Naive thymus-derived CD4-positive, alpha-beta T cell (primary cell): ENCODE measurements at regions not wholly inside any gene's neighbourhood (a gene's known extent, or its start where the extent isn't known, plus 50 kb on each side); places are given as distances from the start of the nearest gene placed in this dataset.

ENCODE experiments used
- ATAC-seq: fragments of 150-1000 bp; cut with Tn5 transposase; 2 replicates; pipeline ENCODE4 v1.10.0; 2021; ENCODE audit warnings: mild to moderate bottlenecking, moderate library complexity
- CTCF ChIA-PET: fragments of 350-600 bp; sonication (Branson Sonifier 250); formaldehyde crosslinking; loops from one replicate; lab custom pipeline; 2021; ENCODE audit warnings: antibody characterized with exemption; lab: Charles Lee
- POLR2A ChIA-PET: fragments of 350-600 bp; sonication (Branson Sonifier 250); formaldehyde crosslinking; loops from one replicate; lab custom pipeline; 2021; ENCODE audit warnings: antibody characterized with exemption, inconsistent platforms; lab: Charles Lee
- DNase-seq, 9 donors: peaks; one replicate each; pipeline versions ENCODE4 v3.0.0 to v3.0.0-alpha.2; 2020 to 2022; ENCODE audit warnings: mixed read lengths in 1 of 9
- H3K27ac ChIP-seq: one replicate; pipeline ENCODE4 v1.7.0; 2013; ENCODE audit warnings: mild to moderate bottlenecking, low read depth, low read length, moderate library complexity
- H3K27me3 ChIP-seq, 2 donors: one replicate each; pipeline ENCODE4 v1.7.0; 2013; ENCODE audit warnings: low read length in 2 of 2, mild to moderate bottlenecking in 2 of 2, moderate library complexity in 2 of 2; ENCODE audit not compliant: control insufficient read depth in 2 of 2, insufficient read depth in 2 of 2
- H3K36me3 ChIP-seq, 3 experiments: 1 replicate in 2 of 3; 2 replicates in 1 of 3; pipeline ENCODE4 v1.7.0; 2013; ENCODE audit warnings: low read length in 3 of 3, mild to moderate bottlenecking in 3 of 3, moderate library complexity in 1 of 3; ENCODE audit not compliant: insufficient read depth in 3 of 3, control insufficient read depth in 2 of 3
- H3K4me1 ChIP-seq, 2 donors: one replicate each; pipeline ENCODE4 v1.7.0; 2013; ENCODE audit warnings: low read length in 2 of 2, mild to moderate bottlenecking in 2 of 2, moderate library complexity in 1 of 2; ENCODE audit not compliant: control insufficient read depth in 2 of 2, insufficient read depth in 2 of 2
- H3K4me3 ChIP-seq: 2 replicates; pipeline ENCODE4 v1.7.0; 2013; ENCODE audit warnings: mild to moderate bottlenecking, low read length
- H3K9me3 ChIP-seq, 3 experiments: 1 replicate in 2 of 3; 2 replicates in 1 of 3; pipeline ENCODE4 v1.7.0; 2013; ENCODE audit warnings: low read length in 3 of 3; ENCODE audit not compliant: control insufficient read depth in 2 of 3
- H3K27ac Mint-ChIP-seq, 9 donors: one replicate each; pipeline ENCODE4 v1.8.0; 2020 to 2022; ENCODE audit warnings: mixed read lengths in 9 of 9, mild to moderate bottlenecking in 8 of 9, moderate library complexity in 5 of 9, inconsistent platforms in 2 of 9
- H3K27me3 Mint-ChIP-seq, 5 donors: one replicate each; pipeline ENCODE4 v1.8.0; 2021 to 2022; ENCODE audit warnings: mixed read lengths in 5 of 5, mild to moderate bottlenecking in 1 of 5
- H3K36me3 Mint-ChIP-seq, 5 donors: one replicate each; pipeline ENCODE4 v1.8.0; 2020 to 2022; ENCODE audit warnings: mixed read lengths in 5 of 5, mild to moderate bottlenecking in 3 of 5, inconsistent platforms in 1 of 5
- H3K4me1 Mint-ChIP-seq, 7 donors: one replicate each; pipeline ENCODE4 v1.8.0; 2020 to 2022; ENCODE audit warnings: mixed read lengths in 7 of 7, mild to moderate bottlenecking in 3 of 7, inconsistent platforms in 1 of 7
- H3K4me3 Mint-ChIP-seq, 10 donors: one replicate each; pipeline ENCODE4 v1.8.0; 2020 to 2022; ENCODE audit warnings: mild to moderate bottlenecking in 10 of 10, mixed read lengths in 10 of 10, moderate library complexity in 6 of 10, inconsistent platforms in 2 of 10
- H3K9me3 Mint-ChIP-seq, 11 donors: one replicate each; pipeline ENCODE4 v1.8.0; 2020 to 2022; ENCODE audit warnings: mixed read lengths in 11 of 11, mild to moderate bottlenecking in 4 of 11, inconsistent platforms in 1 of 11, moderate library complexity in 1 of 11
- intact Hi-C, 2 donors: fragments of 100-400 bp; cut with micrococcal nuclease; formaldehyde crosslinking; loops; one replicate each; pipeline ENCODE4 v1.15.1; 2023

GRCh38 chr3:54028372-54028771 is 94.0 kb upstream of the CACNA2D3 start:
- Histone ChIP-seq H3K27ac (no peak overlapping the region), H3K27me3 (no peaks in the 10 kb centered on the region), H3K36me3 (no peaks in the 10 kb centered on the region), H3K9me3 (no peaks in the 10 kb centered on the region), H3K4me1 (no peaks in the 10 kb centered on the region), H3K4me3 (no peak overlapping the region)
- DNase-seq (no peak), ATAC-seq (no peak)
- intact Hi-C loops: no loop called here
- Mint-ChIP-seq H3K4me3 (no peak overlapping the region), H3K4me1 (no peaks in the 10 kb centered on the region), H3K9me3 (peaks cover 0 to 4% (median 0%) of the 10 kb centered on the region in 11 donors), H3K36me3 (no peaks in the 10 kb centered on the region), H3K27me3 (peaks cover 0 to 15% (median 0%) of the 10 kb centered on the region in 5 donors), H3K27ac (no peak overlapping the region)
- CTCF ChIA-PET: no interaction called here
- POLR2A ChIA-PET: no interaction called here

GRCh38 chr3:54026543-54026942 is 95.8 kb upstream of the CACNA2D3 start:
- no peak overlapping the region for H3K4me3 Mint-ChIP-seq
- ChIA-PET POLR2A (no interaction called here), CTCF (no interaction called here)
- ATAC-seq (no peak), DNase-seq (no peak)
- no peaks in the 10 kb centered on the region for H3K36me3 ChIP-seq
- no peak overlapping the region for H3K27ac ChIP-seq
- peaks cover 0 to 5% (median 0%) of the 10 kb centered on the region in 11 donors for H3K9me3 Mint-ChIP-seq
- H3K4me3 ChIP-seq: no peak overlapping the region
- H3K4me1 Mint-ChIP-seq: no peaks in the 10 kb centered on the region
- H3K4me1 ChIP-seq: no peaks in the 10 kb centered on the region
- H3K27me3 Mint-ChIP-seq: peaks cover 0 to 15% (median 4%) of the 10 kb centered on the region in 5 donors
- no peaks in the 10 kb centered on the region for H3K36me3 Mint-ChIP-seq
- H3K27me3 ChIP-seq: no peaks in the 10 kb centered on the region
- intact Hi-C loops: no loop called here
- H3K27ac Mint-ChIP-seq: no peak overlapping the region
- H3K9me3 ChIP-seq: no peaks in the 10 kb centered on the region

- H3K36me3 Mint-ChIP-seq: no peaks in the 10 kb centered on the region
- CTCF ChIA-PET: no interaction called here
- Histone ChIP-seq H3K4me1 (no peaks in the 10 kb centered on the region), H3K36me3 (no peaks in the 10 kb centered on the region), H3K9me3 (peaks cover 0 to 7% (median 0%) of the 10 kb centered on the region in 3 experiments), H3K27me3 (no peaks in the 10 kb centered on the region), H3K27ac (no peak overlapping the region), H3K4me3 (no peak overlapping the region)
- POLR2A ChIA-PET: no interaction called here
- H3K4me1 Mint-ChIP-seq: no peaks in the 10 kb centered on the region
- peaks cover 0 to 11% (median 4%) of the 10 kb centered on the region in 5 donors for H3K27me3 Mint-ChIP-seq
- H3K27ac Mint-ChIP-seq: no peak overlapping the region
- DNase-seq: no peak
- H3K4me3 Mint-ChIP-seq: no peak overlapping the region
- intact Hi-C loops: no loop called here
- ATAC-seq: no peak
- peaks cover 0 to 31% (median 7%) of the 10 kb centered on the region in 11 donors for H3K9me3 Mint-ChIP-seq
These were observed 101.3 kb upstream of the CACNA2D3 start for GRCh38 chr3:54021071-54021470.

- ChIA-PET POLR2A (no interaction called here), CTCF (no interaction called here)
- Mint-ChIP-seq H3K9me3 (peaks cover 0 to 31% (median 7%) of the 10 kb centered on the region in 11 donors), H3K4me3 (no peak overlapping the region), H3K27ac (no peak overlapping the region), H3K36me3 (no peaks in the 10 kb centered on the region), H3K27me3 (peaks cover 0 to 10% (median 6%) of the 10 kb centered on the region in 5 donors), H3K4me1 (no peaks in the 10 kb centered on the region)
- H3K27me3 ChIP-seq: no peaks in the 10 kb centered on the region
- H3K27ac ChIP-seq: no peak overlapping the region
- no peak overlapping the region for H3K4me3 ChIP-seq
- H3K36me3 ChIP-seq: no peaks in the 10 kb centered on the region
- DNase-seq: no peak
- no peak for ATAC-seq
- intact Hi-C loops: no loop called here
- H3K9me3 ChIP-seq: peaks cover 0 to 7% (median 0%) of the 10 kb centered on the region in 3 experiments
- H3K4me1 ChIP-seq: no peaks in the 10 kb centered on the region
These were observed 101.9 kb upstream of the CACNA2D3 start for GRCh38 chr3:54020436-54020835.

GRCh38 chr3:54014067-54014466 is 108.3 kb upstream of the CACNA2D3 start:
- Mint-ChIP-seq H3K27ac (no peak overlapping the region), H3K9me3 (peaks cover 0 to 24% (median 4%) of the 10 kb centered on the region in 11 donors), H3K4me3 (no peak overlapping the region), H3K36me3 (no peaks in the 10 kb centered on the region), H3K27me3 (peaks cover 0 to 22% (median 13%) of the 10 kb centered on the region in 5 donors), H3K4me1 (no peaks in the 10 kb centered on the region)
- ChIA-PET CTCF (no interaction called here), POLR2A (no interaction called here)
- intact Hi-C loops: no loop called here
- DNase-seq (no peak), ATAC-seq (no peak)
- H3K9me3 ChIP-seq: peaks cover 0 to 7% (median 0%) of the 10 kb centered on the region in 3 experiments
- no peak overlapping the region for H3K27ac ChIP-seq
- no peaks in the 10 kb centered on the region for H3K4me1 ChIP-seq
- H3K4me3 ChIP-seq: no peak overlapping the region
- H3K27me3 ChIP-seq: no peaks in the 10 kb centered on the region
- H3K36me3 ChIP-seq: no peaks in the 10 kb centered on the region

- Mint-ChIP-seq H3K27me3 (peaks cover 0 to 17% (median 12%) of the 10 kb centered on the region in 5 donors), H3K4me3 (no peak overlapping the region), H3K36me3 (no peaks in the 10 kb centered on the region), H3K27ac (no peak overlapping the region), H3K4me1 (no peaks in the 10 kb centered on the region), H3K9me3 (peaks cover 0 to 4% (median 0%) of the 10 kb centered on the region in 11 donors)
- no peak for ATAC-seq
- DNase-seq: no peak
- Histone ChIP-seq H3K27ac (no peak overlapping the region), H3K36me3 (no peaks in the 10 kb centered on the region), H3K4me3 (no peak overlapping the region), H3K9me3 (no peaks in the 10 kb centered on the region), H3K4me1 (no peaks in the 10 kb centered on the region), H3K27me3 (no peaks in the 10 kb centered on the region)
- intact Hi-C loops: no loop called here
- CTCF ChIA-PET: no interaction called here
- POLR2A ChIA-PET: no interaction called here
These were observed 113.6 kb upstream of the CACNA2D3 start for GRCh38 chr3:54008744-54009143.

- ChIA-PET CTCF (no interaction called here), POLR2A (no interaction called here)
- H3K36me3 Mint-ChIP-seq: no peaks in the 10 kb centered on the region
These were observed 114.3 kb upstream of the CACNA2D3 start for GRCh38 chr3:54008099-54008498.

More at GRCh38 chr3:54008099-54008498, 114.3 kb upstream of the CACNA2D3 start:
- no peak overlapping the region for H3K4me3 Mint-ChIP-seq
- H3K27ac ChIP-seq: no peak overlapping the region
- no peaks in the 10 kb centered on the region for H3K36me3 ChIP-seq
- H3K4me1 ChIP-seq: no peaks in the 10 kb centered on the region
- H3K27me3 ChIP-seq: no peaks in the 10 kb centered on the region
- H3K27ac Mint-ChIP-seq: peak overlapping the region in 1 of 9 donors; percentile 11
- ATAC-seq (no peak), DNase-seq (no peak)
- H3K9me3 Mint-ChIP-seq: peaks cover 0 to 4% (median 0%) of the 10 kb centered on the region in 11 donors
- H3K4me3 ChIP-seq: no peak overlapping the region
- peaks cover 0 to 18% (median 9%) of the 10 kb centered on the region in 5 donors for H3K27me3 Mint-ChIP-seq
- H3K4me1 Mint-ChIP-seq: no peaks in the 10 kb centered on the region
- H3K9me3 ChIP-seq: no peaks in the 10 kb centered on the region
- intact Hi-C loops: no loop called here
